Midbrain (tissue), 1 donor: ENCODE measurements at regions not wholly inside any gene's neighbourhood (a gene's known extent, or its start where the extent isn't known, plus 50 kb on each side); places are given as distances from the start of the nearest gene placed in this dataset.
"Not testable (repeated sequence)": the region's sequence is repeated elsewhere in the genome, so short reads cannot be mapped to it uniquely, and the experiment has no call there.

ENCODE experiments used
- DNase-seq: peaks from one replicate; lab custom pipeline; 2025; lab: John Stamatoyannopoulos, UW

- no peak for DNase-seq
Observed at GRCh38 chr3:20726786-20727185, 540.8 kb upstream of the SGO1 start.

- no peak for DNase-seq
Observed at GRCh38 chr3:20724241-20724640, 538.2 kb upstream of the SGO1 start.

DNA sequence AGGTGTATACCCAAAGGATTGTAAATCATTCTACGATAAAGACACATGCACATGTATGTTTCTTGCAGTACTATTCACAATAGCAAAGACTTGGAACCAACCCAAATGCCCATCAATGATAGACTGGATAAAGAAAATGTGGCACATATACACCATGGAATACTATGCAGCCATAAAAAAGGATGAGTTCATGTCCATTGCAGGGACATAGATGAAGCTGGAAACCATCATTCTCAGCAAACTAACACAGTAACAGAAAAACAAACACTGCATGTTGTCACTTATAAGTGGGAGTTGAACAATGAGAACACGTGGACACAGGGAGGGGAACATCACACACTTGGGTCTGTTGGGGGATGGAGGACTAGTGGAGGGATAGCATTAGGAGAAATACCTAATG is 530.4 kb upstream of the SGO1 start:
- DNase-seq = not testable (repeated sequence)

DNA sequence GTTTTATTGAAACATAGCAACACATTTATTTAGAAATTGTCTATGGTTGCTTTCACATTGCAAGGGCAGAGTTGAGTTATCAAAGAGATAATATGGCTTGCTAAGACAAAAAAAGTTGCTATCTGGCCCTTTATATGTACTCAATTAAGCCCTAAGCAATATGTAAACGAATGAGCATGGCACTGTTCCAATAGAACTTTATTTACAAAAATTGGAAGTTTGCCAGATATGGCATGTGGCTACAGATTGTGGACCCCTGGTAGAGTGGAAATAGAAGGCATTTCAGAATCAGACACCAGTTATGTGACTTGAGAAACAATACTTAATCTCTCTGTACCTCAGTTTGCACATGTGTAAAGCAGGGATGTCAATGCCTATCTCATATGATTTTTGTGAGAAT is 515.6 kb upstream of the SGO1 start:
- DNase-seq = no peak

DNA sequence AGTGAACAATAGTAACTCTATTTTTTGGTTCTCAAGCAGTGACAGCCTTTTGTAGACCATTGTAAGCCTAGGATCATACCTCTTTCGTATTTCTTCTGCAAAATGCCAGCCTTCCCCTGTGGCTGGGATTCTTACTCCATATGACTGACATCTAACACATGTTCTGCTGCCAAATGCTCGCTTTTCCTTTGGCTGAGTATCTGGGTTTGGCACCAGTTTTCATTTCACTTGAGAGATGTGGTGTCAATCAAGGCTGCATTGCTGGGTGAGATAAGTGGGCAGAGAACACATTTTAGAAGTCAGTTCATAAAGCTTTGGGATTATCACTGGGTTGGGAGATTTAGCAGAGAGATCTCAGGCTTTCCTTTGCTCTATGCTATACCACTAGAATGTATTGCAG is 514.7 kb upstream of the SGO1 start:
- DNase-seq = no peak

DNA sequence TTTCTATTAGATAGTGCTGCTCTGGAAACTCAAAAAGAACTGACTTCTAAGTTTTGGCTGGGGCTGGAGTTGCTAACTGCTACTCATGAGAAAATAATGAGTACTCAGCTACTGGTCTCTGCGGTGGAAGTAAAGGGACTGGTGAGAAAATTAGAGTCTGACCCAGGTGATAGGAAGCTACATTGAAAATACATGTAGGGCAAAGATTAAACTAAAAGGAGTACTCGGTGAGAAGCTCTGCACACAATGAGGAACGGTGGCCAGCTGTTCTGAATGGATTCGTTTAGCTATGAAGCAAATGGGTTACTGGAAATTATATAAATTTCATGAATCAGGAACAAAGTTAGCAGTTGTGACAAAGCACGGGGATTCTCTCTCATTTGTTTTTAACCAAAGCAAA is 512.9 kb upstream of the SGO1 start:
- DNase-seq = no peak

GRCh38 chr3:20696388-20697150 is 510.6 kb upstream of the SGO1 start:
- DNase-seq = no peak

GRCh38 chr3:20692675-20693074 is 506.7 kb upstream of the SGO1 start:
- no peak for DNase-seq

DNA sequence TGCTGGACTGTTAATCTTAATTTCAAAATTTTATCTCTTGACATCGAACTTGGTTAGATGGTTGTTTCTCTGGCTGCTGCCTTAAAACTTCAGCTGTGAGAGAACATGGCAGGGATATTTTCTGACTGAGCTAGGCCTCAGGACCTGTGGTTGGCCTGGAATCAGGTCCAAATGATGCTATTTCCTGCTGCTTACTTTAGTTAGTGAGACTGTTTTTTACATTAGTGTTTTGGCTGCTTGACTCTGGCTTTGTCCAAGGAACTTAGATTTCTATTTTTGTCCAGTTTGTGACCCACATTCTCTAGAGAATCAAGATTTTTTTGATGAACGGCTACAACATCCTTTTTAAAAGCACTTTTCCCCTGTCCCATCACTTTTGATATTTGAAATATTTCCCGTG is 497.9 kb upstream of the SGO1 start:
- DNase-seq = no peak

DNA sequence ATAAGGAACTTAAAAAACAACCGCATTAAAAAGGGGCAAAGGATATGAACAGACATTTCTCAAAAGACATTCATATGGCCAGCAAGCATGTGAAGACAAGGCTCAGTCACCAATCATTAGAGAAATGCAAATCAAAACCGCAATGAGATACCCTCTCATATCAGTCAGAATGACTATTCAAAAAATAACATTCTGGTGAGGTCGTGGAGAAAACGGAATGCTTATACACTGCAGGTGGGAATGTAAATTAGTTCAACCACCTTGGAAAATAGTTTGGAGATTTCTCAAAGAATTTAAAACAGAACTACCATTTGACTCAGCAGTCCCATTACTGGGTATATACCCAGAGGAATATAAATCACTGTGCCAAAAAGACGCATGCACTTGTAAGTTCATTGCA is 496.6 kb upstream of the SGO1 start:
- DNase-seq = no peak

DNA sequence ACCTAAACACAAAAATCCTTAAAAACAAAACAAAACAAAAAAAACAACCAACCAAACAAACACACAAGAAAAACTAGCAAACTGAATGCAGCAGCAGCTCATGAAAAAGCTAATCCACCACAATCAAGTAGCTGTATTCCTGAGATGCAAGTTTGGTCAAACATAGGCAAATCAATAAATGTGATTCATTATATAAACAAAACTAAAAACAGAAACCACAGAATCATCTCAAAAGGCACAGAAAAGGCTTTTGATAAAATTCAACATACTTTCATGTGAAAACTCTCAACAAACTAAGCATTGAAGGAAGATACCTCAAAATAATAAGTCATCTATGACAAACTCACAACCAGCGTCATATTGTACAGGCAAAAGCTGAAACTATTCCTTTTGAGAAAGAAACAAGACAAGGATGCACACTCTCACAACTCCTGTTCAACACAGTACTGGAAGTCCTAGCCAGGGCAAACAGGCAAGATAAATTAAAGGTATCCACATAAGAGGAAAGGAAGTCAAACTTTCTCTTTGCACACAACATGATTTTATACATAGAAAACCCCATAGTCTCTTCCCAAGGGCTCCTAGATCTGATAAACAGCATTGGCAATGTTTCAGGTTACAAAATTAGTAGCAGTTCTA is 495.1 kb upstream of the SGO1 start:
- DNase-seq = no peak

DNA sequence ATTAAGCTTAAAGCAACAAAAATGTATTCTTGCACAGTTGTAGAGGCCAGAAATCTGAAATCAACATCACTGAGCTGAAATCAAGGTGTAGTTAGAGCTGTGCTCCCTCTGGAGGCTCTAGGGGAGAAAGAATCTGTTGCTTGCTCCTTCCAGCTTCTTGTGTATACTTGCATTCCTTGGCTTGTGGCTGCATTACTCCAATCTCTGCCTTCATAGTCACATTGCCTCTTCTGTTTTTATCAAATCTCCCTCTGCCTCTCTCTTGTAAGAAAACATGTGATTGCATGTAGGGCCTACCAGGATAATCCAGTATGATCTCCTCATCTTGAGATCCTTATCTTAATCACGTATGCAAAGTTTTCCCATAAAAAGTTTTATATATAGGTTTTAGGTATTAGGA is 487.9 kb upstream of the SGO1 start:
- no peak for DNase-seq

DNA sequence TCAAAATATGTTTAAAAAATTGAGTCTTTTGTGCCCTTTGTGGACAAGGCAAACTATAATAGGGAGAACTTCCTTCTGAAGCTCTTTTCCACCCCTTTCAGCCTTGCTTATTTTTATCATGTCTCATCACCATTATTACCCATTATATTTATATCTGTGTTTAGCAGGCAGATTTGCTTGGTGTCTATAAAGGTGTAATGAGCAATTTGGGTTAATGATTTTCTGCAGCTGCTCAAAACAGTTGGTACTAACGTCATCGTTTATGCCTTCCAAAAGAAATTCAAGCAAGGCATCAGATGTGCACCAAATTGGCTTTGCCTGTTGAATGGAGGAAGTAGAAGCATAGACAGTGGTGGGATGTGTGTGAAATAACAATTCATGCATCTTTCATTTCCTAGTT is 483.7 kb upstream of the SGO1 start:
- no peak for DNase-seq

DNA sequence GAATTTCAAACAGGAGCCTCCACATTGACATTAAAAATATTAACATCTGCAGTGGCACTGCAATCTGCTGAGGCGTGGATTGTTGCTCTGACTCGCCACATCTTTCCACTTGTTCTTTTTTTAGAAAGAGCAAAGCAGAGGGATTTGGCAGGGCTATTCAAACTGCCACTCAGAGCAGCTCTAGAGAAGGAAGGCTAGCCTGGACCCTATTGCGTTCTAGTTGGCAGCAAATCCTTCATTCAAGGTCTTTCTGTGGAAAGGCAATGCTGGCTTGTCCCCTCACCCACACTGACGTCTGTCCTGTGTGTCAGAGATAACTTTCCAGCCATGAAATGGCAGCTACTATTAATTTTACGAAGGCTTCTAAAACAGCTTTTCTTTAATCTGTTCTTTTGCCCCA is 483.2 kb upstream of the SGO1 start:
- peak; percentile 39 for DNase-seq

DNA sequence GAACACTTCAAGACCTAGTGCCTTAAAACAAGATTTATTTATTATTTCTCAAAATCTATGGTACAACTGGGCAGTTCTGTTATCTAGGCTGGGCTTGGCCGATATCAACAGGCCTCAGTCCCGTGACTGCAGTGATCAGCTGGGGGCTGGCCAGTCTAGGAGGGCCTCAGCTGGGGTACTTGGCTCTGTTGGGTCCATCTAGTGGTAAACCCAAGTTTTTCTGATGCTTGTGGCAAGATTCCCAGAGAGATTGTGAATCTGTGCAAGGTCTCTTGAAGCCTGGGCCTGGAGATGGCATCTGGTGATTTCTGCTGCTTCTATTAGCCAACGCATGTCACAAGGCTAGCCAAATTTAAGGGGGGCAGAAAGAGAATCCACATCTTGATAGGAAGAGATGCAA is 482.4 kb upstream of the SGO1 start:
- DNase-seq = no peak

DNA sequence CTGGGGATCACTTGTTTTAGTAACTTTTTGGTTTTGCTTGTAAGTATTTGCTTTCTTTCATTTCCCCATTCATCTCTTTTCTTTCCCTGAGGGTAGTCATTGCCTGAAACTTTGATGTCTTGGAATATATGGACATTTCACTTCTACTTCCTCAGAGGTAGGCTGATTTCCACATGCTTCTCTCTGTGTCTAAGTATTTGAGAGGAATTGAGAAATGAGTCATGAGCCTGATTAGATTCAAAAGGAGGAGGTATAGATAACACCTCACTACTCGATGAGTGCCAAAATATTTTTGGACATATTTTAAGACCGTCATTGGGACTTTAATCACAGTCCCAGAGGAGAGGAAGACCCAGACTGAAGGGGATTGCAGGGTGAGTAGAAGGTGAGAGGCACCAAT is 480.1 kb upstream of the SGO1 start:
- DNase-seq = no peak

DNA sequence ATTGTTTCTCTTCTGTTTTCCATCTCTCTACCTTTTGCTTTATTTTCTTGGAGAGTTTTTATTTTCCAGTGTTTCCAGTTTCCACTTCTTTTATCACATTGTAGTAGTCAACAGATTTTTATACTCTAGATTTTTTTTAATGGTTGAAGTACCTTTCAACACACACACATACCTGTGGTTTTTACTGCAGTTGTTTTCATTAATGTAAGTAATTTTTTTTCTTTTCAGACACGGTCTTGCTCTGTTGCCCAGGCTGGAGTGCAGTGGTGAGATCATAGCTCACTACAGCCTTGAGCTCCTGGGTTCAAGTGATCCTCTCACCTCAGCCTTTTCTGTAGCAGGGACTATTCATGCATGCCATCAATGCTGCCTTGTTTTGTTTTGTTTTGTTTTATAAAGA is 472.5 kb upstream of the SGO1 start:
- DNase-seq = no peak

- no peak for DNase-seq
Observed at GRCh38 chr3:20657560-20657959, 471.6 kb upstream of the SGO1 start.

GRCh38 chr3:20652231-20652986 is 466.4 kb upstream of the SGO1 start:
- no peak for DNase-seq

DNA sequence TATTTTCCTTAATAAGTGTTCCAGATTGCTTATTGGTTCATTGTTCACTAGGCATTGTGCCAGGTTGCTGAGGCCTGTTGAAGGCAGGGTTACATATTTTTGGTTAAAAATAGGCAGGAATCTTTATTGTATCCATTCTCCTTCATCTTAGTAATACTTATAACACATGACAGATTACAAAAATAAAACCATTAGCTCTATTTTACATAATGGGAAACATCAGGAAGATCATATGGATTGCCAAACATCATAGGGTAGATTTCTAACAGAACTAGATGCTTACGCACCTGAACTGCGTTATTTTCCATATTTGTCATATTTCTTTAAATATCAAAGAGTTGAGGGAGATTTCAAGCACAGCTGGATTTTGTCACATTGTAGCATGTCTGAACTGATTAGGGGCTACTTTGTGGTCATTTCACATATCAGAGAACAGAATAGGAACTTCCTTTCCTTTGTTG is 462.9 kb upstream of the SGO1 start:
- no peak for DNase-seq

DNA sequence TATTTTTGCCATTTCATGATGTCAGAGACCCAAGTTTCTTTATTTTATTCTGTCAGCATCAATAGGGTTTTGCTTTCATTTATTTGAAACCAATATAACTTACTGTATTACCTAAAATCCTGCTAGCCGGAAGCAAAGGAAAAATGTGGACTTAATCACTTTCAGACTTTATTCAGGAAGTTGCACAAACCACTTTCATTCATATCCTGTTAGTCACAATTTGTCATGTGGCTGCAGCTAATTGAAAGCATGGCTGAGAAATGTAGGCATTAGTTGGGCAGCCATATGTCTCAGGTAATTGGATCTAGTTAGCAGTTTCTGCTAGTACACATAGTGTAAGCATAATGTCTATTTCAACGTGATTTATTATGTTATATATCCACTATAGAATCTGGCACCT is 462.3 kb upstream of the SGO1 start:
- DNase-seq = no peak

- DNase-seq = no peak
Observed at GRCh38 chr3:20646425-20646824, 460.4 kb upstream of the SGO1 start.

GRCh38 chr3:20645340-20645739 is 459.3 kb upstream of the SGO1 start:
- no peak for DNase-seq
